Stimulated activated CD4-positive, alpha-beta T cell treated with anti-CD3 and anti-CD28 coated beads, TNF-alpha, amount 100 ng/mL, for 24 hours (primary cell): ENCODE measurements at regions not wholly inside any gene's neighbourhood (a gene's known extent, or its start where the extent isn't known, plus 50 kb on each side); places are given as distances from the start of the nearest gene placed in this dataset.
"Not testable (repeated sequence)": the region's sequence is repeated elsewhere in the genome, so short reads cannot be mapped to it uniquely, and the experiment has no call there.

Experiments
- DNase-seq, 3 experiments: peaks; one replicate each; pipeline ENCODE4 v3.0.0-alpha.2; 2020; ENCODE audit warnings: low read depth in 3 of 3

DNA sequence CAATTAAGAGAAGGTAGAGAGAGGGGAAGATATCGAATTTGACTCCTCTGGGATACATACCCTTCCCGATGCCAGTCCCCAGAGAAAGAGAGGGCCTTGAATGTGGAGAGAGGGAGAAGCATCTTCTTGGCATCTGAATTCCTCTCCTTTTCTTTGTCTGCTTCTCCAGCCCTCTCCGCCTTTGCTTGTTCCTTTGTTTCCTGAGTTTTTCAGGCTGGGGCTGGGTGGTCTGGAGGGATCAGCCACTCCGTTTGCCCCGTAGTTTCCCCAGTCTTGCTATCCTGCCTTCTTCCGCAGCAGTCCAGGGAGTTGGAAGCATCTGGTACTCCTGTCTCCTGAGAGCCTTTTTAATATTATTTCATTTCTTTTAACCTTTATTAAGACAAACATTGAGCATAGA, 107.1 kb upstream of the CADM1 start:
- DNase-seq = no peak

DNA sequence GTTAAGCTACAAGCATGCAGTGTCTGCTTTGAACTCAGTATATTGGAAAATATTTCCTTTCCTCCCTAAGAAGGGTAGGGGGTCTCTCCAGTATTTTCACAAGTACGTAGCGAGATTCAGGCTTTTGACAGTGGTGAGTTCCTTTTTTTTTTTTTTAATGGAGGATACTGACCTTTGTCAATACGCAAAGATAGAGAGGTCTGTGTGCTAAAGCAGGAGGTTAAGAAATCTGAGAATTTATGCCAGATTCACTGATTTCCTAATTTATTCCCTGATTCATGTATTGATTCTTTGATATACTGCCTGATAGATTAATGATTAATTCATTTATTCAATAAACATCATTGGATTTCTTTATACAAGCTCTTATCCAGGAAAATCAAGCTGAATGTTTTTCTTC, 106.7 kb upstream of the CADM1 start:
- no peak for DNase-seq

DNA sequence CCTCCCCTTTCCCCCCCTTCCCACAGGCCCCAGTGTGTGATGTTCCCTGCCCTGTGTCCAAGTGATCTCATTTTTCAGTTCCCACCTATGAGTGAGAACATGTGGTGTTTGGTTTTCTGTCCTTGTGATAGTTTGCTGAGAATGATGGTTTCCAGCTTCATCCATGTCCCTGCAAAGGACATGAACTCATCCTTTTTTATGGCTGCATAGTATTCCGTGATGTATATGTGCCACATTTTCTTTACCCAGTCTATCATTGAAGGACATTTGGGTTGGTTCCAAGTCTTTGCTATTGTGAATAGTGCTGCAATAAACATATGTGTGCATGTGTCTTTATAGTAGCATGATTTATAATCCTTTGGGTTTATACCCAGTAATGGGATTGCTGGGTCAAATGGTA, 106.0 kb upstream of the CADM1 start:
- not testable (repeated sequence) for DNase-seq

DNA sequence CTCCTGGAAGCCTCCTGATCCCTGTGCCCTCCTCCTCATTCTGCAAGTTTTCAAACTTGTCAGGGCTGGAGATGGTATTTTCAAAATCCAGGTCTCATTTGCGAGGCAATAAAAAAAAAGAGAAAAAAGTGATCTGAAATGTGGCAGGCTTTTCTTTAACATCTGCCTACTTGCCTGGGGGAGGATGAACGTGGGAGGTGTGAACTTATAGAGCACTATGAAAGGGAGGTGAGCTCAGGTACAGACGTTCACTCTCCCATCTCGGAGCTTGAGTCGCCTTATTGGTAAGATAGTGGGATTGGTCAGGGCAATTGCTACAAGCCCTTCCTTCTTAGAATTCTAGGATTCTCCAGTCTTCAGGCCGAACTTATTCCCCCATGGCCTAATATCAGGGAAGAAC, 104.8 kb upstream of the CADM1 start:
- no peak for DNase-seq

DNA sequence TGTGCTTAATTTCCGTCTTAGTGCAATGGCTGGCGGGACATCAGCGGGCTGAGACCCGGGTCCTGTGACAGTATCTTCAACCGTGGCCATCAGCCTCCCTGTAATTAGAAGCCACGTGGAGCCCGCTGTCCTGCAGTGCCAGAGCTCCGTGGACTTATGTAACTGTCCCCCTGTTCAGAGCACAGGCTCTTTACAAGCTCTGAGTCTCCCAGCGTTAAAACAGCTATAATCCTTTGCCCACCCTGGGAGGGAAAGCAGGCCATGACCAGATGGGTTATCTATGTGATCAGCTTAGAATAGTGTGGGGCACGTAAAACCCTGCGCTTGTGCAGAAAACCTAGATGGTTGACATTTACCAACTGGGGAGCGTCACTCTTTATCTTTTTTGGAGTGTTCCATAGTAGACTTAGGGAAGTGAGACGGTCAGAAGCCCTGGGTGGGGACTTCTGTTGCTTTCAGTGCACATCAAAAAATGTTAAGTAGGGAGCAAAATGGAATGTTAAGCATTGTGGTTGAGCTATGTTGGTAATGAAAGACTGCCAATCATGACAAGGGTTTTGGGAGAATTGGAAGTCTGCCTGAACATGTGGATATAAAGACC, 103.5 kb upstream of the CADM1 start:
- DNase-seq = no peak

DNA sequence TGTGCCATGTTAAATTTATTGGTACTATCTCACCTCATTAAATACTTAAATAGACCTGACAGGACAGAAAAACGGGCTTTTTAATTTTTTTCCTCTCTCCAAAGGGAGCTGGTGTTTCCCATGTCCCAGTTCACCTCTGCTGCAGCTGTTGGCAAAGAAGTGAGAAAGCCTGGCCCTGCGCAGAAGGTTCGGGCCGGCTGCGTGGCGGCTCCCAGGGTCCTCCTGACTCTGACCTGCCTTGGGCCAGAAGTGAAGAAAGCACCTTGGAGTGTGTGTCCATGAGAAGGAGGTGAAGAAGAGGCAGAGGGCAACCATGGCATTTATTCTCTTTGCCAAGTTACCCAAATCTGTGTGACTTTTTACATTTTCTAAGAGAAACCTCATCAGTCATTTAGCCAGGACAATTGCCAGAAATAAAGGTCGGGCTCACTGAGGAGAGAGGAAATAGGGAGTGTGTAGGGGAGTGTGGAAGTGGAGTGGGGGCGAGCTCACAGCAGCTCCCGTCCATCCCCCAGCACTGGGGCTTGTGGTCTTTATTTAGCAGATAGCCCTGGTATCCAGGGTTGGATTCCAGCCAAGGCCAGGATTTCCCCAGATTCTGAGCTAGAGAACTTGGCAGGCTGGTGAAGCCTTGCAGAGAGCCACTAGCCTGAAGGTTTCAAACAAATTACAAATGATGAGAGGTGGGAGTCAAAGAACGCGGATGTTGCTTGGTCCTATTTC, 102.4 kb upstream of the CADM1 start:
- no peak for DNase-seq

DNA sequence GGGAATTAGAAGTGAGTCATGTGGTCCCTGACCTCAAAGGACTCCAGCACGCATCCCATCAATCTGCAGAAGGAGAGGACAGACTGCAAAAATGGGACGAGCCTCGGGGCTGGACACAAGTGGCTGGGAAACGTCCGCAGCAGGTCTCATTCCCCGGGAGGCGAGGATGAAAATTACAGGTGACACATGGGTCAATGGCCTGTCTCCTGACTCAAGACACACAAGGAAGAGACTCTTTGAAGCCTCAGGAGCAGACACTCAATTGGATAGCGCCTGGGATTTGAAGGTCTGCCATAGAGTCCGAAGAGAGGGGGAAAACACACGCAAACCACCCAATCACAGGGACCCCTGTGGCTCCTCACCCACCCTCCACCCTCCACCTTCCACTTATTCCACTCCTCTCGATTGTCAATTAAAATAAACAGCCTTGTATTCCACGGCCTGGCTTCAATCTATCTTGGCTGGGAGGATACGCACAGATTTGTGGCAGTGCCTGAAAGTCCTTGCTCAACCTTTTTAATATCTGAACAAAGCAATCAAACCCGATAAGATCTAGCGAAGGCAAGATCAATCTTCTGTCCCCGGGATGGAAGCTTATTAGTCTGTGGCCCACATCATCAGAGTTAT, 101.8 kb upstream of the CADM1 start:
- DNase-seq = no peak

DNA sequence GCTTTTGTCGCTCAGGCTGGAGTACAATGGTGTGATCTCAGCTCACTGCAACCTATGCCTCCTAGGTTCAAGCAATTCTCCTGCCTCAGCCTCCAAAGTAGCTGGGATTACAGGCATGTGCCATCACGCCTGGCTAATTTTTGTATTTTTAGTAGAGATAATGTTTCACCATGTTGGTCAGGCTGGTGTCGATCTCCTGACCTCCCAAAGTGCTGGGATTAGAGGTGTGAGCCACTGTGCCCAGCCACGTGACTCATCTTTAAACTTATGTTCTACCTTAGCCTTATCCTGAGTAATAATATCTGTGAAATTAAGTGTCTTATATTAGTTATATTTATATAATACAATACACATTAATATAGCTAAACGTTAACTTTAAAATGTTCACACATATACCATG, 101.2 kb upstream of the CADM1 start:
- DNase-seq = not testable (repeated sequence)

DNA sequence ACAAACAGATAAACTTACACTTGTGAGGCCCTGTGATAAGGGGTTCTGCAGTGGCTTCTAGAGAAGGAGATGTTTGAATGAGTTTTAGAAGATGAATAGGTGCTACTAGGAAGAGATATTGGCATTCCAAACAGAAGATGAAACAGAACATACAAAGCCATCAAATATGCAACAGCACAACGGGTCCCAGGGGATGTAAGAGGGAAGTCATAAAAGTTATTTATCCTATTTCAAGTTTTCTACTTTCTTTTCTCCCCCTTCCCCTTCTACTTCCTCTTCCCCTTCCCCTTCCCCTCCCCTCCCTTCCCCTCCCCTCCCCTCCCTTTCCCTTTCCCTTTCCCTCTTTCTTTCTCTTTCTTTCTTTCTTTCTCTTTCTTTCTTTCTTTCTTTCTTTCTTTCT, 94.9 kb upstream of the CADM1 start:
- no peak for DNase-seq

DNA sequence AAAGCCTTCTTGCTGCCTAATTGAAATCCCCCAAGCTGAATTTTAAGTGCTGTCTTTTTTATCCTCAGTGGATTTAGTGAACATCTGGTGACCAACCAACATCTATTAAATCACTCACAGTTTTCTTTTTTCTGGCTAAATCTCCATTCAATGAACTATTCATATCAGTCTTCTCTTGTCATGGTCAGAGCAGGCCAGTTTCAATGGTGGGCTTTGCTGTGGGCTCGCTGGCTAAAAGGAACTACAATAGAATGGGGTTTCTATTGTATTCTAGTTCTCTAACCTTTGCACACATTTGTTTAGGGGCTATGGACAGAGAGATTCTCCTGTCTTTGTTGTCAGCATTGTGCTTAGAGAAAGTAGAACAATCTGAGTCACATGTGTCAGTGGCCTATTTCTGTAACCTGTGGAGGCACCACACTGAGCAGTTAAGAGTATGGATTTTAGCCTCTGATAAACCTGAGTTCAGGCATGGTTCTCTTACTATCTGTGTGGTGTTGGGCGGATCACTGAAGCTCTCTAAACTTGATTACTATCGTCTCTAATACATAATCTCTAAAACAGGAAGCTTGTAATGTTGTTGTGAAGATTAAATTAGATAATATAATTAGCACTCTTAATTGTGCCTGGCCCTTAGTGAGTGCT, 94.2 kb upstream of the CADM1 start:
- DNase-seq = no peak

DNA sequence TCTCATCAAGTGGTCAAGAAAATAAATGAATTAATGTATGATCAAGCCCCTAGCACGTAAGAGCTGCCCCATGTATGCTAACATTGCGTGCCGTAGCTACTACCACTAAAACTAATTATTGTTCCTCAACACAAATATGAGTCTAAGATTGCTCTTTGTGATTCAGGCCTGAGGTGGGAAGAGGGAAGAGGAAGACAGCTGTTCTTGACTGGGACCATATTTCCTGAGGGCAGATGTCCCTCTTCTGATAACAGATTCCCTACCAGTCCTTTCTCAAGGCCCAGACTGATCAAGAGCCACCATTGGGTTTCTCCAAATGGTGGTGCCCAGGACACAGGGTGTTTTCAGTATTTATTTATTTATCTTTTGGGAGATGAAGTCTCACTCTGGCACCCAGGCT, 87.2 kb upstream of the CADM1 start:
- DNase-seq = no peak

DNA sequence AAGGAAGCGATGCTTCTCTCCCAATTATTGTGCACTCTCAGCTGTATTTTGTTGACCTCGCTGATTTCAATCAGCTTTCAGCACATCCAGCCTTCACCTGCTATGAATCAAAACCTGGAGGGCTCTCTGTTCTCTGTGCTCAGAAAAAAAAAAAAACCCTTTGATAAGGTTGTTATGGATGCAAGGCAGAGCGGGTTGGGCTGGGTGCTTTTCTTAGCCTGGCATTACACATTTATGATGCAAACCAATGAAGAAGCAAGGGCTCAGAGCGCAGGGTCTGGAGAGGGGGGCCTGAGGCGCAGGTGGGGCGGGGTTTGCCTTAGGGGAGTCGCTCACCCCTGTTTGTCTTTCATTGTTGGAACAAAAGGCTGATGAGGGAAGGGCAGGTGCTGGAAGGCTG, 86.0 kb upstream of the CADM1 start:
- no peak for DNase-seq

DNA sequence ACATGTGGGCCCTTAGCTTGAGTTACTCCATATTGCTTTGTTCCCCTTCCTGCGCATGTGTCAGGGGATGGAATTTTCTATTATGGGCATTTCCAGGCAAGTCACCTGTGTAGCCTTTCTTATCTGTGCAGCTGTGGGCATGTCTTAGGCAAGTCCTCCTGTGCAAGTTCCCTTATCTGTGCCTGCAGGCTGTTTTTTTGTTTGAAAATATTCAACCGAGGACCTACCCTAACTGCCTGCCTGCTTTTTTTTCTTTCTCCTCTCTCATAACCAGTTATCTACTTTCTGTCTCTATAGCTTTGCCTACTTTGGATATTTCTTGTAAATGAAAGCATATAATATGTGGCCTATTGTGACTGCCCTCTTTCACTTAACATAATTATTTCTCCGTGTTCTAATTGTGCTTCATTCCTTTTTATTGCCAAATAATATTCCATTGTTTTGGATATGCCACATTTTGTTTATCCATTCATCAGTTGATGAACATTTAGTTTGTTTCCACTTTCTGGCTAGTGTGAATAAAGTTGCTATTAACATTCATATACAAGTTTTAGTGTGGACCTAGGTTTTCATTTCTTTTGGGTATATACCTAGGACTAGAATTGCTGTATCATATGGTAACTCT, 83.6 kb upstream of the CADM1 start:
- no peak for DNase-seq

DNA sequence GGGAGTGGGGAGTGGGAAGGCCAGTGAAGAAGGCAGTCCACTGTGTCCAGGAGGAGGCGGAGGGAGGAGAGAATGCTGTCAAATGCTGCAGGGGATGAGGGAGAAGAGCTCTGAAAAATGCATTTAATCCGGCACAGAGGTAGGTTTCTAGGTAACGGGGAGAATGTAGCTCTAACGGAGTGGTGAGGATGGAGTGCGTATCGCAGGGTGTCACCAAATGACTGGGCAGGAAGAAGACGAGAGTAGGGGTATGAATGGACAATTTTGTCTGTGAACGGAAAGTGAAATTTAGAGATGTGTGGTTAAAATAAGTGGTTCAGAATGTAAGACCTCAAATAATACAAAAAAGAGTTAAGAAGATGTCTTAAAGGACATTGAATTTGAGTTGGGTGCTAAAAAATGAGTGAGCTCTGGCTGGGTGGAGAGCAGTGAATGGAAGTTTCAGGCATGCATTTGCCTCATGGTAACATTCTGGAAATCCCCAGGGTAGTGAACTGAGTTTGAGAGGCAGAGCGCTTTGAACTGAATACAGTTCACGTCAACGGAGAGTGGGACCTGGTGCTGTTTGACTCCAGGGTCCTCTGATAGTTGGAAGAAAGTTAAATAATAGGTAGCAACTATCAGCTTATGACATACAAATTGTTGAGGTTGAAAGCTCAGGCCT, 81.3 kb upstream of the CADM1 start:
- no peak for DNase-seq

DNA sequence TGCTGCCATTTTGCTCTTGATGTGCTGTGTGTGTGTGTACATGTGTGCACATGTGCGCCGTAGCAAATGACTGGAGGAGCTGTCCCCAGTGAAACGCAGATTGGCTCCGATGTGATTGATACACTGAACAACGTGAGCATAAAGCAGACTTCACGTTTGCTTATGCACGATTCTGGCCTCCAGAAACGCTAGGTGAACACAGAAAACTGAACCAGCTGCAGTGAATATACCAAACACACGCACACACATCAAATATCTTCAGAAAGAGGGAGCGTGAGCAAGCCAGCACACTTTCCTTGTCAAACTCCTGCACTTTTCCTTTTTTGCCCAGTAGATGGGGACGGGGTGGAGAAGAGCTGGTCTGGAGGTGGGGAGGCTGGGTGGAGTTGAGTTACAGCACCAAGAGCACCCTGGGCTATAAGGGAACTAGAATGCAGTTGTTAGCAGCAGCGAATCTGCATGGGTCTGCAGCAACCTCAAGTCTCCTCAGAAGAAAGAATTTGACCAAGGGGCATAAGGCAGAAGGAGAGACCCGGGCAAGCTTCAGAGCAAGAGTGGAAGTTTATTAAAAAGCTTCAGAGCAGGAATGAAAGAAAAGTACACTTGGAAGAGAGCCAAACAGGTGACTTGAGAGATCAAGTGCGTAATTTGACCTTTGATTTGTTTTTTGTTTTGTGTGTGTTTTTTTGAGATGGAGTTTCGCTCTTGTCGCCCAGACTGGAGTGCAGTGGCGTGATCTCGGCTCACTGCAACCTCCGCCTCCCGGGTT, 77.8 kb upstream of the CADM1 start:
- no peak for DNase-seq

DNA sequence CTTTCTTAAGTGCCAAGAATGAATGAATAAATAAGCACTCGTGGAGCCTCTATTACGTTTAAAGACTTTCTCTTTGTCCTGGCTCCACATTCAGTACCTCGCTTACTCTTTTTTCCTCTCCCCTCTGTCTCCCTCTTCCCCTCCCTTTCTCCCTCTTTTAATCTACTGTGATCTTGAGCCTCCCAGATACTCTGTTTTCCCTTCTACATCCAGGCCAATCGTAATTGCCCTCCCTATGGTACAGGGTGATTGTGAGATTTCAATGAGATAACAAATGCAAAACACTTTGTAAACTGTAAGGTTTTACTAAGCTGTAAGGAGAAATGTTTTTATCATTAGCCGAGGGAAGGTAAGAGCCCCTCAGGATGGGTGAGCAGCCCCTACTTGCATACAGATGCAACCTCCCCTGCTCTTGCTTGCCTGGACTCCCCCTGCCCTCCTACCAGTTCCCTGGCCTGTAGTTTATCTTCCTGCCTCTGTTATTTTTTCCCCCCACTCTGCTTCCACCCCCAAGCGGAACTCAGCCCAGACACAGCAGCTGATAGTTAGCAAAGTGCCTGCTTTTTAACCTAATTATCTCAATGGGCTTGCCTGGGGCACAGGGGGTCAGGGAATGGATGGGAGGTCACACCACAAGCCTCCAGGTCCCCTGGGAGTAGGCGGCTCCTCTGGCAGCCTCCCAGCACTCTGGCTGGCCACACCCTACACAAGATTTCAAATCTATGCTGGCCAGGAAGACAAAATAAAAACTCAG, 76.9 kb upstream of the CADM1 start:
- no peak for DNase-seq

DNA sequence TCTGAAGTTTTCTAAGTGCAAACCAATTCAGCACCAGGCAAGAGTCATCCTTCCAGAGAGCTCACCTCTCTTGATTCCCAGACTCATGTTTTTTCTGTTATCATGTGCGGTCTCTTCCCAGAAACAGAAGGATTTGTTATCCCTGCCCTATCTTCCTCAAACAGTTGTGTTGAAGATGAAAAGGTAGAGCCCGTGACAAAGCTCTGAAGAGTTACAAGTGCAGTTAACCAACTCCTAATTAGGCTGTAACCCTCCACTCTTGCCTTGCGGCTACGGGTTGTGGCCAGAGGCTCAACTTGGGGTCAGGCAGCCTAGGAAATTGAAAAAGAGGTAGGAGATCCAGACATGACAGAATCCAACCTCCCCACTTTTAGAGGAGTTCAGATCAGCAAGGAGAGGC, 76.2 kb upstream of the CADM1 start:
- DNase-seq = no peak

DNA sequence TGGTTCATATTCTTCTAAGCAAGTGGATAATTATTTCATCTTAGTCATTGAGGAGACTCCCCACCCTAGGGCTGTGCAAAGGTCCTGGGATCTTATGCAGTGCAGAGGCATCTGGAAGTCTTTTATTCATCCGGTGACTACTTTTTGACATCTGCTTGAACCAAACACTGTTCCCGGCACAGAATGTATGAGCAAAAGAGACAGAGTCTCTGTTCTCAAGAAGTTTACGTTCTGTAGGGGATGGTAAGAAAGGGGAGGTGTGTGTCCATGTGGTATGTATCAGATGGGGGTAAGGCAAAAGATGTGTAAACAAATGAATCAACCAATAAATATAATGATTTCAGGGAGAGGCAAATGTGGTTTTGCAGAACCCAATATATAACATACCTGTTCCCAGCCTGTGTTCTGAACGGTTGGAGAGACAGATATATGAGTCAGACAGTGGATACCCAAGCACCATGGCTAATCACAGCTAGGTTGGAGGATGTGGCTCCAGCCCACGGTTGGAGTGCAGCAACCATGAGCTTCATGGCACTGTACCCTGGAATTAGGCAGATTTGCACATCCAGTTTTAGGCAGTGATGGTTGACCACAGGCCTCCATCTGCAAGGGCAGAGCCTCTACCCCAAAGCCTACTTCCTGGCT, 75.1 kb upstream of the CADM1 start:
- DNase-seq = no peak

DNA sequence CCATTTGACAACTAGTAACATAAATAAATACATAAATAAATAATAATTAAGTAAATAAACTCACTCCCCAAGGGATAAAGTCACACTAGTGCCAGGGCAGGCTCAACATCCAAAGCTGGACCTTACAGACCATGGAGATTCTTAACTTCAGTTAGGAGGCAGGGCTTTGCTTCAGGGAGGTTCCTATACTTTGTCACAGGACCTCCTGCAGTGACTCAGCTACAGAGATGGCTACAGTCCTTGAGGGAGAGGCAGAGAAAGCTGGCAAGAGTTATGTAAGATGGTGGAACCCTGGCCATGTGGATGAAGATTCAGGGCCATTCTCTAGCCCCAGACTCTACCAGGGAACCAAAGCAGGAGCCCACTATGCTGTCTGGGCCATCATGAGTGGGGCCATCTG, 74.1 kb upstream of the CADM1 start:
- DNase-seq = no peak

DNA sequence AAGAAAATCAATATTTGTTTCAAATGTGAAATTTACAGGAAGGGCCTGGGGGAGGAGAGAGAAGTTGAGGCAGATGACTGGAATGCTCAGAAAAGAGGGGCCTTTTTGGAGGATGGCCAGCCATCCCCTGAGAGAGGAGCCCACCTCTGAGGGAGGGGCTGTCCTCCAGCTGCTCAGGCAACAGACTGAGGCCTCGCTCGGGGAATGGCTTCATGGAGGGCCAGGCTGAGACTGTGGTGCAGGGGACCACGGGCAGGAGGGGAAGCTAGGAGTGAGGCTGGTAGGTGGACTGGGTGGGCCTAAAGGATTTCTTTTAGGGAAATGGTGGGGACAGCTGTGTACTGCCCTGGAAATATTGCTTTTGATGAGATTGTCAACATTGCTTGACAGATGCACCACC, 73.5 kb upstream of the CADM1 start:
- DNase-seq = no peak
